ENCODE measurements at regions not wholly inside any gene's neighbourhood (a gene's known extent, or its start where the extent isn't known, plus 50 kb on each side); places are given as distances from the start of the nearest gene placed in this dataset.

GRCh38 chr6:4446982-4447381 is 311.6 kb upstream of the ECI2 start:
- H3K4me3 ChIP-seq (ENCODE audit: low read depth, low read length): no peak overlapping the region
- no peaks in the 10 kb centered on the region for H3K27me3 ChIP-seq (ENCODE audit: control insufficient read depth, insufficient read depth, low read length)
- no peaks in the 10 kb centered on the region for H3K36me3 ChIP-seq (ENCODE audit: control insufficient read depth, insufficient read depth, low read length)
- ChIA-PET CTCF (interaction anchor here (1.3 kb wide), 1 partner anchor 12 kb away, joined by 5 read pairs; no protein-coding TSS in a partner anchor), POLR2A (interaction anchor here (0.6 kb wide), 1 partner anchor 12 kb away, joined by 3 read pairs; no protein-coding TSS in a partner anchor)
- DNase-seq (ENCODE audit: low read depth): peak; percentile 37
- TF ChIP-seq CTCF (IDR thresholded peaks at IDR 0.05; ENCODE audit: insufficient read depth, low read depth, low read length): no peak

- Histone ChIP-seq H3K4me3 (ENCODE audit: low read depth, low read length) (no peak overlapping the region), H3K36me3 (ENCODE audit: control insufficient read depth, insufficient read depth, low read length) (no peaks in the 10 kb centered on the region), H3K27me3 (ENCODE audit: control insufficient read depth, insufficient read depth, low read length) (no peaks in the 10 kb centered on the region)
- ChIA-PET POLR2A (interaction anchor here (0.5 kb wide), 1 partner anchor 83 kb away, joined by 3 read pairs; no protein-coding TSS in a partner anchor), CTCF (interaction anchor here (1.5 kb wide), 1 partner anchor 18 kb away, joined by 3 read pairs; no protein-coding TSS in a partner anchor)
- TF ChIP-seq CTCF (IDR thresholded peaks at IDR 0.05; ENCODE audit: insufficient read depth, low read depth, low read length): no peak
- DNase-seq (ENCODE audit: low read depth): no peak
Measured at GRCh38 chr6:4441981-4442434, 306.6 kb upstream of the ECI2 start.

- H3K36me3 ChIP-seq (ENCODE audit: control insufficient read depth, insufficient read depth, low read length): no peaks in the 10 kb centered on the region
- TF ChIP-seq CTCF (IDR thresholded peaks at IDR 0.05; ENCODE audit: insufficient read depth, low read depth, low read length): no peak
- CTCF ChIA-PET: no interaction called here
- no peaks in the 10 kb centered on the region for H3K27me3 ChIP-seq (ENCODE audit: control insufficient read depth, insufficient read depth, low read length)
- POLR2A ChIA-PET: no interaction called here
- H3K4me3 ChIP-seq (ENCODE audit: low read depth, low read length): no peak overlapping the region
- DNase-seq (ENCODE audit: low read depth): no peak
Measured at GRCh38 chr6:4439159-4439558, 303.8 kb upstream of the ECI2 start.

- ChIA-PET POLR2A (no interaction called here), CTCF (no interaction called here)
- DNase-seq (ENCODE audit: low read depth): no peak
- Histone ChIP-seq H3K27me3 (ENCODE audit: control insufficient read depth, insufficient read depth, low read length) (no peaks in the 10 kb centered on the region), H3K36me3 (ENCODE audit: control insufficient read depth, insufficient read depth, low read length) (no peaks in the 10 kb centered on the region), H3K4me3 (ENCODE audit: low read depth, low read length) (no peak overlapping the region)
- TF ChIP-seq CTCF (IDR thresholded peaks at IDR 0.05; ENCODE audit: insufficient read depth, low read depth, low read length): no peak
Measured at GRCh38 chr6:4437342-4437741, 302.0 kb upstream of the ECI2 start.

GRCh38 chr6:4435981-4436445 is 300.6 kb upstream of the ECI2 start:
- CTCF ChIA-PET: no interaction called here
- POLR2A ChIA-PET: no interaction called here
- no peak for TF ChIP-seq CTCF (IDR thresholded peaks at IDR 0.05; ENCODE audit: insufficient read depth, low read depth, low read length)
- no peaks in the 10 kb centered on the region for H3K36me3 ChIP-seq (ENCODE audit: control insufficient read depth, insufficient read depth, low read length)
- DNase-seq (ENCODE audit: low read depth): no peak
- H3K4me3 ChIP-seq (ENCODE audit: low read depth, low read length): no peak overlapping the region
- no peaks in the 10 kb centered on the region for H3K27me3 ChIP-seq (ENCODE audit: control insufficient read depth, insufficient read depth, low read length)
